HL-60 (cell line): ENCODE measurements at regions not wholly inside any gene's neighbourhood (a gene's known extent, or its start where the extent isn't known, plus 50 kb on each side); places are given as distances from the start of the nearest gene placed in this dataset.

Experiments
- CTCF ChIP-seq: IDR thresholded peaks from one replicate; pipeline ENCODE4 v1.5.1; 2011; ENCODE audit warnings: low read length, control low read depth, inconsistent platforms; ENCODE audit not compliant: insufficient read depth
- GABPA ChIP-seq: IDR thresholded peaks from 2 replicates; pipeline ENCODE4 v1.6.1; 2012; ENCODE audit warnings: low read depth
- POLR2AphosphoS5 ChIP-seq: IDR thresholded peaks from 2 replicates; pipeline ENCODE4 v1.6.1; 2012; ENCODE audit warnings: low read depth
- REST ChIP-seq: IDR thresholded peaks from 2 replicates; pipeline ENCODE4 v1.6.1; 2012; ENCODE audit warnings: low read depth; ENCODE audit not compliant: insufficient replicate concordance

GRCh38 chr20:51943761-51944160 is 141.4 kb upstream of the SALL4 start:
- TF ChIP-seq CTCF (no peak), POLR2AphosphoS5 (no peak), REST (no peak), GABPA (no peak)
